Spleen (tissue), 7 donors: ENCODE measurements at regions not wholly inside any gene's neighbourhood (a gene's known extent, or its start where the extent isn't known, plus 50 kb on each side); places are given as distances from the start of the nearest gene placed in this dataset.

Source experiments
- CTCF ChIP-seq, 11 experiments: fragments of 200-600 bp in 7 of 11; fragments of 450-650 bp in 4 of 11; sonication (generic) in 4 of 11; IDR thresholded peaks in 8 of 11; conservative IDR thresholded peaks in 3 of 11; 1 replicate in 7 of 11; 2 replicates in 4 of 11; pipeline versions ENCODE4 v1.4.0 to v1.8.0; 2016 to 2021; ENCODE audit warnings: antibody characterized with exemption in 11 of 11, inconsistent platforms in 4 of 11, mild to moderate bottlenecking in 1 of 11
- POLR2A ChIP-seq, 3 donors: fragments of 450-650 bp; IDR thresholded peaks; one replicate each; pipeline ENCODE4 v1.5.1; 2017; ENCODE audit warnings: antibody characterized with exemption in 3 of 3, mild to moderate bottlenecking in 1 of 3
- POLR2AphosphoS5 ChIP-seq, 3 donors: sonication (generic); formaldehyde crosslinking; IDR thresholded peaks; one replicate each; pipeline ENCODE4 v1.5.1; 2017; ENCODE audit warnings: antibody characterized with exemption in 3 of 3
- donor health status: DM: no; HTN: no; CAD: no; lungs with moderate emphysema.
- donor health status: DM: no; HTN: no; CAD: no.
- donor health status: DM: no; HTN: no; CAD: no.

GRCh38 chr17:33481652-33482051 is 188.6 kb upstream of the ASIC2 start:
- TF ChIP-seq CTCF (IDR thresholded peaks at IDR 0.05 in 8 of 11, conservative IDR thresholded peaks at IDR 0.05 in 3 of 11) (no peak), POLR2A (IDR thresholded peaks at IDR 0.05) (no peak), POLR2AphosphoS5 (IDR thresholded peaks at IDR 0.05) (no peak)
